ENCODE measurements at regions not wholly inside any gene's neighbourhood (a gene's known extent, or its start where the extent isn't known, plus 50 kb on each side); places are given as distances from the start of the nearest gene placed in this dataset.

- no peak overlapping the region for H3K9ac ChIP-seq
- H3K36me3 ChIP-seq (replicated peaks in 1 of 2; ENCODE audit: control insufficient read depth in 1 of 2, insufficient read depth in 2 of 2, low read length in 1 of 2), result no peaks in the 10 kb centered on the region
- H3K4me3 ChIP-seq (ENCODE audit: low read depth in 2 of 2, low read length in 1 of 2), result no peak overlapping the region
- H3K27me3 ChIP-seq (ENCODE audit: insufficient read depth), result no peaks in the 10 kb centered on the region
- 26% methylated on average over 2 of the region's 2 CpGs for WGBS (ENCODE audit: low lambda C conversion rate)
- H3K79me2 ChIP-seq (ENCODE audit: insufficient read depth), result no peaks in the 10 kb centered on the region
- TF ChIP-seq SMC3 (IDR thresholded peaks at IDR 0.05; ENCODE audit: low read depth, low read length) (no peak), POLR2AphosphoS5 (IDR thresholded peaks at IDR 0.05; ENCODE audit: low read depth, low read length) (no peak), NFIC (IDR thresholded peaks at IDR 0.05; ENCODE audit: borderline replicate concordance) (no peak), ZBTB33 (IDR thresholded peaks at IDR 0.05; ENCODE audit: borderline replicate concordance, low read depth) (no peak), TAF1 (IDR thresholded peaks at IDR 0.05; ENCODE audit: borderline replicate concordance, low read depth, low read length) (no peak), NRF1 (IDR thresholded peaks at IDR 0.05; ENCODE audit: low read depth, low read length) (no peak), FOXM1 (IDR thresholded peaks at IDR 0.05; ENCODE audit: low read depth) (no peak), PBX3 (IDR thresholded peaks at IDR 0.05) (no peak), RAD21 (IDR thresholded peaks at IDR 0.05; ENCODE audit: low read length) (no peak), JUND (IDR thresholded peaks at IDR 0.05) (no peak), MXI1 (IDR thresholded peaks at IDR 0.05; ENCODE audit: low read depth, low read length) (no peak), TCF12 (IDR thresholded peaks at IDR 0.05) (no peak), ELF1 (IDR thresholded peaks at IDR 0.05) (no peak)
- no peak overlapping the region for H3K4me2 ChIP-seq
- ChIA-PET POLR2A (no interaction called here), CTCF (interaction anchor here (1.0 kb wide), 1 partner anchor 39 kb away, joined by 3 read pairs; no protein-coding TSS in a partner anchor)
- H3K9me3 ChIP-seq, result no peaks in the 10 kb centered on the region
- H3K27ac ChIP-seq (ENCODE audit: low read depth in 2 of 2, low read length in 1 of 2), result no peak overlapping the region
- H3K4me1 ChIP-seq (ENCODE audit: control insufficient read depth in 1 of 2, insufficient read depth in 2 of 2, low read depth in 1 of 2, low read length in 1 of 2), result peaks cover 0 to 2% of the 10 kb centered on the region in 2 experiments; a peak in 1 of 4 replicates
- H2AFZ ChIP-seq (ENCODE audit: low read depth), result no peak overlapping the region
- no peaks in the 10 kb centered on the region for H4K20me1 ChIP-seq (ENCODE audit: insufficient read depth)
- no peaks in the 10 kb centered on the region for H3F3A ChIP-seq (replicated peaks; ENCODE audit: insufficient read depth)
- no peaks in the 10 kb centered on the region for H3K9me2 ChIP-seq
- DNase-seq, result no peak
These were observed 234.3 kb upstream of the CYRIA start for GRCh38 chr2:16899958-16900357.

GRCh38 chr2:16890081-16890480 is 224.4 kb upstream of the CYRIA start:
- H3K9me3 ChIP-seq, result no peaks in the 10 kb centered on the region
- 63% methylated on average over 4 of the region's 4 CpGs for WGBS (ENCODE audit: low lambda C conversion rate)
- no peaks in the 10 kb centered on the region for H3F3A ChIP-seq (replicated peaks; ENCODE audit: insufficient read depth)
- no peak overlapping the region for H3K9ac ChIP-seq
- ChIA-PET POLR2A (no interaction called here), CTCF (interaction anchor here (0.6 to 1.0 kb wide), 3 partner anchors 8 to 115 kb away, joined by 3 to 4 read pairs (median 3); no protein-coding TSS in a partner anchor)
- H3K27ac ChIP-seq (ENCODE audit: low read depth in 2 of 2, low read length in 1 of 2), result no peak overlapping the region
- H3K27me3 ChIP-seq (ENCODE audit: insufficient read depth), result no peaks in the 10 kb centered on the region
- no peaks in the 10 kb centered on the region for H3K36me3 ChIP-seq (replicated peaks in 1 of 2; ENCODE audit: control insufficient read depth in 1 of 2, insufficient read depth in 2 of 2, low read length in 1 of 2)
- no peaks in the 10 kb centered on the region for H3K79me2 ChIP-seq (ENCODE audit: insufficient read depth)
- H3K4me1 ChIP-seq (ENCODE audit: control insufficient read depth in 1 of 2, insufficient read depth in 2 of 2, low read depth in 1 of 2, low read length in 1 of 2), result no peaks in the 10 kb centered on the region; a peak in 1 of 4 replicates
- no peak for DNase-seq
- no peak for TF ChIP-seq POLR2AphosphoS5 (IDR thresholded peaks at IDR 0.05; ENCODE audit: low read depth, low read length)
- no peak for TF ChIP-seq GABPA (IDR thresholded peaks at IDR 0.05; ENCODE audit: low read depth)
- no peak for TF ChIP-seq PBX3 (IDR thresholded peaks at IDR 0.05)
- TF ChIP-seq YY1 (IDR thresholded peaks at IDR 0.05; ENCODE audit: low read depth), result no peak
- TF ChIP-seq USF1 (IDR thresholded peaks at IDR 0.05; ENCODE audit: borderline replicate concordance, low read depth), result no peak
- no peak for TF ChIP-seq RXRA (IDR thresholded peaks at IDR 0.05; ENCODE audit: borderline replicate concordance, low read depth)
- peak; percentile 15; the same call in 1 of the 2 replicates for TF ChIP-seq RAD21 (IDR thresholded peaks at IDR 0.05; ENCODE audit: low read length)
- no peaks in the 10 kb centered on the region; the same call in 1 of the 2 replicates for H3K9me2 ChIP-seq
- no peak overlapping the region for H2AFZ ChIP-seq (ENCODE audit: low read depth)
- H4K20me1 ChIP-seq (ENCODE audit: insufficient read depth), result no peaks in the 10 kb centered on the region
- H3K4me3 ChIP-seq (ENCODE audit: low read depth in 2 of 2, low read length in 1 of 2), result no peak overlapping the region
- no peak overlapping the region for H3K4me2 ChIP-seq
